CD4-positive, alpha-beta T cell treated with Interleukin-2 at 100 ng/mL for 4 hours (primary cell): ENCODE measurements at regions not wholly inside any gene's neighbourhood (a gene's known extent, or its start where the extent isn't known, plus 50 kb on each side); places are given as distances from the start of the nearest gene placed in this dataset.

Source experiments
- DNase-seq: peaks from one replicate; pipeline ENCODE4 v3.0.0-alpha.2; 2020; ENCODE audit warnings: low spot score

DNA sequence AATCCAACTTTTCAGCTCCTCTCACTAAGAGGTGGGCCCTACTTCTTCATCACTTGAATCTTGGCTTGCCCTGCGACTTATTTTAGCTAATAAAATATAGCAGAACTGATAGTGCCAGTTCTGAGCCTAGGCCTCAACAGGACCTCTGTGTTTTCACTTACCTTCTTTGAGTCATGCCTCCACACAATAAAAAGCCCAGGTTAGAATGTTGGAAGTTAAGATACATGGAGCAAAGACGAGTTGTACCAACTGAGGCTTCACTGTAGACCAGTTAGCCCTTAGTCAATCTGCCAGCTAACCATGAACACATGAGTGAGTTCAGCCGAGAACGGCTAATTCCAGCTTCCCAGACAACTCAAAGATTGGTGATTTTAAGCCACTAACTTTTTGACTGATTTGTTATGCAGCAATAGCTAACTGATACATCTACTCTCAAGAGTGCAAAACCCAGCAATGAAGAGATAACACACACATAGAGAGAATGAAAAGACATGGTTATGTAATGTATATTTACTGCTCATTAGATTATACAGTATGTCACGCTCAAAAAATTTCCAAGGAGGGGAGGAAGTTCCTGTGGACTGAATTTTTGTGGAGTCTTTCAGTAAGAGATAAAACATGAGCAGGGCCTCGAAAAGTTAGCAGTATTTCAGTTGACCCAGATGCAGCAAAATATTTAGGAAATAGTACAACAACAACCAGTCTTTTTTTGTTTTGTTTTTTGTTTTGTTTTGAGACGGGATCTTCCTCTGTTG is 181.1 kb downstream of the MYCN start:
- DNase-seq = no peak

DNA sequence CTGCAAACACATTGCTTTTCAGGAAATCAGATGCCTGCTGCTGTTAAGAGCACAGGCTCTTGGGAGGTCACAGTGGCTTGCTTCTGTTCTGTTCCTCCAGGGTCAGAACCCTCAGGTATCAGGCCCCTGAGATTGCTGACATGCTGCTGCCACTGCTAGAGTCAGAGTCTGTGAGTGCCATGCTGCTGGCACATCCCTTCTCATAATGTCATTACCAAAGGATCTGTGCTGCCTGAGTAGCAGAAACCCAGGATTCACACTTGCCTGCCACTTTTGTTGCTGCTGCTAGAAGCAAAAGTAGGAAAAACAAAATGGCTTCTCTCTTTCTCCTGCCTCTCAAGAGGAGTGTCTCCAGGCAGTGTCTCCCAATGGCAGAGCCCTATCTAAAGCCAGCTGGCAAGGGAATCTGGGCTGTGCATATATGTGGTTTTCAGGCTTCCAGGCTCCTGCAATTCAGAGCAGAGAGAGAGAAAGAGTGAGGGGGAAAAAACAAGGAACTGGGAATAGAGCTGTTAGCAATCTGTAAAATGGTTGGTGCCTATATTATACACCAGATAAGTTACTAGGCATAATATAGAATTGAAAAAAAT is 180.3 kb downstream of the MYCN start:
- DNase-seq = no peak

DNA sequence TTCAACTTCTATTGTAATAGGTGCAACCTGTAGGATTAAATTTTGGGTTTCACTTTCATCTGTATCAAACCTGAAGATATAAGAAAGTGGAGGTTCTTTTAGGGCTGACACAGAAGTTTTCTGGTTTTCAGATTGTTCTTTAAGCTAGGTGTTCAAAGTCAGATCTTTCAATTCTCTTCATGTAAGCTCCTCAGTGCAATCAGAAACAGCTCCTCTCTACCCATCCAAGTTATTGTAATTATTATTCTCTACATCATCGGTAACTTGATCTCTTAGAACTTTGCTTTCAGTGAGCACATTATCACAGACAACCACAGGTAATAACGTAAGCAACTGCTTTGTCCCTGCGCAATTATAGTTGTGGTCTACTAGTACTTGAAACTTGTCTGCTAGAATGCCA is 179.4 kb downstream of the MYCN start:
- DNase-seq = no peak

DNA sequence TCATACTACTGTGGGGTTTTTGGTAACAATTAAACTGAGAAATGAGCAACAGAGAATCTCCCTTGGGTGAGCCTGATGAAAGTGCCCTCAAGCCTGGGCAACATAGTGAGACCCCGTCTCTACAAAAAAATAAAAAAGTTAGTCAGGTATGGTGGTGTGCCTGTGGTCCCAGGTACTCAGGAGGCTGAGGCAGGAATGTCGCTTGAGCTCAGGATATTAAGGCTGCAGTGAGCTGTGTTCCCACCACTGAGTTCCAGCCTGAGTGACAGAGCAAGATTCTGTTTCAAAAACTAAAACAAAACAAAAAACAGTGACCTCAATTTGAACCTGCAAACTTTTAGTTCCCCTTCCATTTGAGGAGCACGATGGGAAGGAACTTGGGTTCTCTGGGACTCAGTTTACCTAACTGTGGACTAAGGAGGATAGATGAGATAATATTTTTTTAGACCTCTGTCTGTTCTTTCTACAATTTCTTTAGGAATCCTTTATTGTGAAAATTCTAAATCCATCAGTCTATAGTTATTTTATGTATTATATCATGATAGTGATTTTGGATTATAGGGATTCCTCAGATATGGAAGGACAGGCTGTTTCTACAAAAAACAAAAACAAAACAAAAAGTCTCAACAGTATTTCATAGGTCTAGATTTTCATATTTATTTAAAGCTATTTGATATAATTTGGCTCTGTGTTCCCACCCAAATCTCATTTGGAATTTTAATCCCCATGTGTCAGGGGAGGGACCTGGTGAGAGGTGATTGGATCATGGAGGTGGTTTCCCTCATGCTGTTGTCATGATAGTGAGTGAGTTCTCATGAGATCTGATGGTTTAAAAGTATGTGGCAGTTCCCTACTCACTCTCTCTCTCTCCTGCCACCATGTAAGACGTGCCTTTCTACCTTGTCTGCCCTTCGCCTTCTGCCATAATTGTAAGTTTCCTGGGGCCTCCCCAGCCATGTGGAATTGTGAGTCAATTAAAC is 178.6 kb downstream of the MYCN start:
- DNase-seq = no peak

DNA sequence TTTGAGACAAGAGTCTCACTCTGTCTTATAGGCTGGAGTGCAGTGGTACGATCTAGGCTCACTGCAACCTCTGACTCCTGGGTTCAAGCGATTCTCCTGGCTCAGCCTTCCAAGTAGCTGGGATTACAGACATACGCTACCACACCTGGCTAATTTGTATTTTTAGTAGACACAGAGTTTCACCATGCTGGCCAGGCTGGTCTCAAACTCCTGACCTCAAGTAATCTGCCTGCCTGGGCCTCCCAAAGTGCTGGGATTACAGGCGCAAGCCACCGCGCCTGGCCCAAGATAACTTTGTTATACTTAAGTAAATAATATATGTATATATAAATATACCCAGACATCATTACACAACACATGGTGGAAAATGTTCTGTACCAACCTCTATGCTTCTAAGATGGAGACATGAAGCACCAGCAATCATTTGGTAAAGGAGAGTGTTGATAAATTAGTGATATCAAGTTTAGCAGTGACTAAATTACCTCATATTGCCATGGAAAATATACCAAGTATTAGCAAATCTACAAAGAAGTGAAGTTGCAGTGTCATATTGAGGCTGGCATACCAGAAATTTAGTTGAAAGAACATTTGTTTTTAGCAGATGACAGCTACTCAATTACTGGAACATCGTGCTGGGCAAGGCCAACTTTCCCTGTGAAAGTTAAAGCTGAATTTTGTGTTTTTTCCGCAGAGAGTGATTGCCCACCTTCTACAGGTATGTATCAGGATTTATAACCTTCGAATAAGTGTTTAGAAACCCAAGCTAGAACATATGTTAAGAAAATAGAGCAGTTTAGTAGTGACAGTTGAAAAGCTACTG is 177.7 kb downstream of the MYCN start:
- DNase-seq = no peak

DNA sequence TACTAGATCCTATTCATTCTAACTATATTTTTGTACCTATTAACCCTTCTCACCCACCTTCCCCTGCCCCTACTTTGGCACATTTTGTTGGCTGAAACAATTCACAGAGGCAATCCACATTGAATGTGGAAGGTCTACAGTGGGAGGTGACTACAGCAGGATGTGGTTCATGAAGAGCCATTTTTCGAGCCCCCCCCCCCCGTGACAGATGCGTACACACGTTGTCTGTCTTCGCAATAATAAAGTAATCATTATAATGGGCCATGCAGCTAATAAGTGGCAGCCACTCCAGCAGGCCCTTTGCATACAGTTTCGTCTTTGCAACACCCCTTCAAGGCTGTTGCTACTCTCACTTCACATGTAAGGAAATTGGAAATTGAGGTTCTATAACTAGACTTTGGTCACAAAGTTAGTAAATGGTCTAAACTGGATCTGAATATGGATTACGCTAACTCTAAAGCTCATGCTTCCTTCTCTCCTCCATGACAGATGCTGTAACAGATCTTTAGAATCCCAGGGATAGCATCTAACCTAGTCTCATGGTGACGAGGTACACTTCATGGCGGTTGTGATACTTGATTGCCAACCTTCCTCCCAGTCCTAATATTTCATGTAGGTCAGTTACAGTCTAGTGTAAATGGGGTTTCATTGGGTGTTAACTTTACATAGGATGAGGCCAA is 176.8 kb downstream of the MYCN start:
- DNase-seq = no peak

DNA sequence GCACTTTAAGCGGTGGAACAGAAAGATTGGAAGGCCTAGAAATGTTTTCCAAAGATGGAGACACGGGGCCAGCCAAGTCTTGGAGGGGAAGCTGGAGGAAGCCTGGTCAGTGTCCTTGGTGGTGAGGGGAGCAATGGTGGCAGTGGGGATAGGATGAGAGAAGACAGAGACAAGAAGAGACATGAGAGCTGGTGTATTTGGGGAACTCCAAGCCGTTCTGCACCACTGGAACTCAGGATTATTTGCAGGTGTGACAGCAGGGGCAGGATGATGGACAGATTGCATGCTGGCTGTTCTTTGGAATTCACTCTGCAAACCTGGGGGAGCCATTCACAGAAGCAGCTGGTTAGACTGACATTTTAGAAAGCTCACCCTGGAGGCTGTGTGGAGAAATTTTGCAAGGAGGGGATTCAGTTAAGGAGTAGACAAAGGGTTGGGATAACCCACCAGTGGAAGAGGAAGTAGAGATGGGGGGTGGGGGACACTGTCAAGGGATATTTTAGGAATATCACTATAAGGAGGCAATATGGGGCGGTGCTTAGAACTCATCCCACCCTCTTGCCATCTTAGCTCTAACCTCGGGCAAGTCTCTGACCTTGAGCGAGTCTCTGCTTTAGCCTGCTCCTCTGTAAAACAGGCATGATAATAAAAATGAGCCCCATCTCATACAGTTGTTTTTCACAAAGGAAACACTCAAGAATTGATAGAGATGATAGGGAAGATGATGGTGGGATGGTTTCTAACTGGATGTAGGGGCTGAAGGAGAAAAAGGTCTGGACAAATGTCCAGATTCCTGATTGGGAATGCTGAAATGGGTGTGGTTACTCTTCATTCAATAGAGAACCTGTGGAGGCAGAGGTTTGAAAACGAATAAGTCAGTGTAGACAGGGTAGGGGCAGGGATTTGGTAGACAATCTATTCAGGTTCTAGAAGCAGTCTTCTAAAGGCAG is 175.8 kb downstream of the MYCN start:
- no peak for DNase-seq

DNA sequence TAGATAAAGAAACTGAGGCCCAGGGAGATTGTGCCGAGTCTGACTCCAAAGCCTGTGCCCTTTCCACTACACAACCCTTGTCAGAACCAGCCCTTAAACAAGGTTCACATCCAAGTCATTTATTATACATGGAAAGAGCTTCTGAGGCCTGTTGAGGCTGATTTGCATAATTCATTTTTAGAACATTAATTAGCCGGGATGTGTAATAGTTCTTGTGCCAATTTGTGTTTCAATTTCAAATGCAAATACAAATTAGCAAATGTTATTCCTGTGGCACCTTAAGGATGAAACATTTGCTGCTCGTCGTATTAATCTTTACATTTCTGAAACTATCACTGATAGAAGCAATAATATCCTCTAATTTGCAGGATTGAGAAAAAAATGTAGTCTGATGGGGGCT is 174.9 kb downstream of the MYCN start:
- no peak for DNase-seq

DNA sequence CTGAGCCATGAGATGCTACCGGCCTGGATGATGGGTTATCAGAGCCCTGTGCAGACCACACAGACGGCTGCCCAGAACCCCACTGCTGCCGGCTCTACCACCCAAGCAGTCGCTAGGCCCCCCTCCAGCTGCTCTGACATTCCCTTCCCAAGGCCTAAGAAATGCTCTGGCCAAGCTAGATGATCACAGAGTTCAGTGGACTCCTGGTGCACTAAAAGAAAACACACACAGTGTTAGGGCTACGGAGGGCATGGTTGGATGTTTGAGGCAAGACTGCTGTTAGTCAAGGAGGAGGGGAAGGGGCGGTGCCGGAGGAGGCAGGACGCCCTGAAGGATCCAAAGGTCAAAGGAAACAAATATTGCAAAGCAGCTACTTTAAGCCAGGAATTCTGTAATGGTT is 174.5 kb downstream of the MYCN start:
- no peak for DNase-seq

DNA sequence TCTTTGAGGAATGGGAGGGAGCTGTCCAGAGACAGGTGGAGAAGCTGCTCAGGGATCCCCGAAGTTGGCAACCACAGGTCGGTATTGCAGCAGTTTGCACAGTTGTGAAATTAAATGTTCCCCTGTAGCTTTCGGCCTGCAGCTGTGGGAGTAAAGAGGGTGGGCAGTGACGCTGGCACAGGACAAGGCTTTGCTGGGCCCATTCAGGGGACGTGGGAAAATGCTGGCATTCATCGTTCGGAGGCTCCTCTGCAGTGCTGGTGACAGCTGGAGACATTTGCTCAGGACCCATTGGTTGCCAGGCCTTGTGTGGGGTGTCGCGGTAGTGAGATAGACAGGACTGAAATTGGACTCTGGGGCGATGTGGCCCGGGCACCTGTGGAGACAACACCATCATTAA is 173.7 kb downstream of the MYCN start:
- DNase-seq = no peak

DNA sequence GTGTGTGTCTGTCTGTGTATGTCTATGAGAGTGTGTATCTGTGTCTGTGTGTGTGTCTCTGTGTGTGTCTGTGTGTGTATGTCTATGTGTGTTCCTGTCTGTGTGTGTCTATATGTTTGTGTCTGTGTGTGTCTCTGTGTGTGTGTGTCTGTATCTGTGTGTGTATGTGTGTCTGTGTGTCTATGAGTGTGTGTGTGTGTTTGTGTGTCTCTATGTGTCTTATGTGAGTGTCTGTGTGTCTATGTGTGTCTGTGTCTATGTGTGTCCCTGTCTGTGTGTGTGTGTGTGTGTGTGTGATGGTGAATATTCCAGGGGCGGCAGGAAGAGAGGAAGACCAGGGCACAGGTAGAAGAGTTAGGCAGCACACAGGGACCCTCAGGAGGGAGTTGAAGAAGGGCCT is 173.2 kb downstream of the MYCN start:
- no peak for DNase-seq

DNA sequence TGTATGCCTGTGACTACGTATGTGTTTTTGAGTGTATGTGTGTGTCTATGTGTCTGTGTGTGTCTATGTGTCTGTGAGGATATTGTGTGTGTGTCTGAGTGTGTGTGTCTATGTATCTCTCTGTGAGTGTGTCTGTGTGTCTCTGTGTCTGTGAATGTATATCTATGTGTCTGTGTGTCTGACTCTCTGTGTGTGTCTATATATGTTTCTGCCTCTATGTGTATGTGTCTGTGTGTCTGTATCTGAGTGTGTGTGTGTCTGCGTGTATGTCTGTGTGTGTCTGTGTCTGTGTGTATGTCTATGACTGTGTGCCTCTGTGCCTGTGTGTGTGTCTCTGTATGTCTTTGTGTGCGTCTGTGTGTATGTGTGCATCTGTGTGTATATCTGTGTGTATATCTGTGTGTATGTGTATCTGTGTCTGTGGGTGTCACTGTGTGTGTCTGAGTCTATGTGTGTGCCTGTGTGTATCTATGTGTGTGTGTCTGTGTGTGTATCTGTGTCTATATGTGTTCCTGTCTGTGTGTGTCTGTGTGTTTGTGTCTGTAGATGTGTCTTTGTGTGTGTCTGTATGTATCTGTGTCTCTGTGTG is 172.7 kb downstream of the MYCN start:
- DNase-seq = no peak

DNA sequence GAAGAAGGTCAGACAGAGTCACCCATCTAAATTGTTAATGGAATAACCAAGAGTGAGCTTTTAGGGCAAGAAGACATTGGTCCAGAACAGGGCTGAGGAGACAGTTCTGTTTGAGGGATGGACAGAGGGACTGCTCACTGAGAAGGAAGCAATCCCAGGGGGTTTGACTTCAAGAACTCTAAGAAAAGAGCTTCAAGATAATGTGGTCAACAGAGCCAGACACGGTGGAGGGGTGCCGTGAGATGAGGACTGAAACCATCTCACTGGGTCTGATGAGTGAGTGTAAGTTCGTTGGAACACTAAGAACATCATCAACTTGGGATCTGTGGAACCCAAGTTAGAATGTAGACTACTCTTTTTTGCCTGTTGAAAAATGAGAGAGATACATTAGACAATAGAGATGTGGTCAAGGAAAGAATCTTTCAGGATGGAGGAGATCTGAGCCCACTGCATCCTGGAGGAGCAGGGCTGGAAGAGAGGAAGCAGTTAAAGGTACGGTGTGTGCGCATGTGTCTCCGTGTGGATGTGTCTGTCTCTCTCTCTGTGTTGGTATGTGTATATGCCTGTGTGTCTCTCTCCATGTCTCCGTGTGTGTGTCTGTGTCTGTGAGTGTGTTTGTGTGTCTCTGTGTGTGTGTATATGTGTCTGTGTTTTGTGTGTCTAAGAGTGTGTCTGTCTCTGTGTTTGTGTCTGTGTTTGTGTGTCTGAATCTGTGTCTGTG is 172.1 kb downstream of the MYCN start:
- DNase-seq = no peak

DNA sequence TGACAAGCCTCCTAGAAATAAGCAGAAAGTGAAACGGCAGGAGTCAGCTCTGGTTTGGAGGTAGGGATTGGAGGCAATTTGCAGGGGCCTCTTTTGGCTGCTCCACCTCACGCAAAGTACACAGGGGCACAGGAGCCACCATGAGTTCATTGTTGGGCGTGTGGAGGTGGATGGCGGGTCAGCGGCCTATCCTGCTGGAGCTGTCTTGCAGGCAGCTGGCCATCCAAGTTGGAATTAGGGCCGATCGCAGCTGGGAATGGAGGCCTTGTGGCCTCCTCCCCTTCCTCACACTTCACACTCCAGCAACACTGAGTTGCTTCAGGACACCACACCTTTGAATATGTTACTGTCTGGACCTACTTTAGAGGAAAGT is 171.5 kb downstream of the MYCN start:
- DNase-seq = no peak

DNA sequence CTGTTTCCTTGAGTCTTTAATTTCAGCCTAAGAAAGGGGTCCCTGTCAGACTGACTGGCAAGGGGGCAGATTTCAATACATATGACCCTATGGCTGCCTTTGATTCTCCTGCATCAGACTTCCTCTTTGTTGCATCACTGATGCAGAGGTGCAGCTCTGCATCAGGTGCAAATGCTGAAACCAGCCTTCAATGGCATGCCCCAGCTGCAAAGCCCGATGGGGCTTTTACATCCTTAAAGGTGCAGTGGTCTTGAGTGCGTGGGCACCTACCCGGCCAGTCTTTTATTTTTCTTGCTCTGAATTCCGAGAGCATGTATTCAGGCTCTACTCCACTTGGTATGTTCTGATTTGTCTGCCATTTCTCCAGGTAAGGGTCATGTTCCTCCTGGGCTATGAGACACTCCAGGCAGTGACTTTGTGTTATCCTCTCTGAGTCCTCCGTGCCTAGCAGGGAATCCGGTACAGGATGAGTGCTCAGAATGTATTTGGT is 169.5 kb downstream of the MYCN start:
- DNase-seq = no peak

DNA sequence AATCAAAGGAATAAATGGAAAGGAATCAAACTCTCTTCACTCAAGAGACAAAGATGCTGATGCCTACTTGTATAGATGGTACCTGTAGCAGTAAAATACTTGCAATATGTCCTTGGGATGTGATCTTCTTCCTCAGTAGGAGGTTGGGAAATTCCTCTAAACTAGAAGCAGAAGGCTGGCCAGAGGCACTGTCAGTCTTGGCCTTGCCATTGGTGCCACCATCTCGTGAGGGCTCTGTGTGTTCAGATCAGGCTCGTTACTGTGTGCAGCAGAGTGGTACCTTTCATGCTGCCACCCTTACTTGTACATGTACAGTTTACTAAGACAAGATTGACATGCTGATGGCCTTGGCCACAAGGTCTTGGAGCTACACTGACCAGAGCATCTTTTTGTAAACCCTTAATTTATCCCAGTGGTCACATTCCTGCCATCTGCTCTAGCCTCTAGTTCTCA is 169.0 kb downstream of the MYCN start:
- no peak for DNase-seq

DNA sequence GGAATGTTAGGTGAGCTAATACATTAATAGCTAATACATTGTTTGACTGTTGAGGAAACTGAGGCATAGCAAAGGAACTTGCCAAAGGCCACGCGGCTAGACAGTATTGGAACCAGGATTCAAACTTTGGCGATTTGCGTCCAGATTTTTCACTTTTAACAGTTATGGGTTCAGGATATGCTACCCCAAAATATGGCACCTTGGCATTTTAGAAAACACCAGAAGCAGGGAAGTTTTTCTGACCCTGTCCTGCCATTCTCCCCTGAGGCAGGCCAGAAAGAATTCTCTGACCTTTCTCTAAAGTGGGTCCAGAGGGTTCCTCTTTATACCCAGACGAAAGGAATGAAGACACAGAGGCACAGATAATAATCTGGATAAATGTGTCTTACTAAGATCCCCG is 166.9 kb downstream of the MYCN start:
- DNase-seq = no peak

DNA sequence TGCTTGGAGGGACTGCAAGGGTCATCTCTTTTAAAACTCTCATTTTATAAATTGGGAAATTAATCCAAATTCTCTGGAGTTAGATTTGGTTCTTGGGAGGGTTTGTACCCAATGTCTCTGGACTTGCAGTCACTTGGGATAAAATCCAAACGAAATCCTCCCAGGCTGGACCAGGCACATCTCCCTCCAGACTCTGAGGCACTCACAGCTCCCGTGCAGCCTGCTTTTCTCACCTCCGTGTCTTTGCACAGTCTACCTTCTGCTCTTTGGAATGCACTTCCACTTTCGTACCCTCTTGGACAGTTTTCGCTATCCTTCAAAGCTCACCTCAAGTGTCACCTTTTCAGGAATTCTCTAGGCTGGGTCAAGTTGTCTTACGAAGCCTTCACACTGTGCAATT is 166.3 kb downstream of the MYCN start:
- DNase-seq = no peak

DNA sequence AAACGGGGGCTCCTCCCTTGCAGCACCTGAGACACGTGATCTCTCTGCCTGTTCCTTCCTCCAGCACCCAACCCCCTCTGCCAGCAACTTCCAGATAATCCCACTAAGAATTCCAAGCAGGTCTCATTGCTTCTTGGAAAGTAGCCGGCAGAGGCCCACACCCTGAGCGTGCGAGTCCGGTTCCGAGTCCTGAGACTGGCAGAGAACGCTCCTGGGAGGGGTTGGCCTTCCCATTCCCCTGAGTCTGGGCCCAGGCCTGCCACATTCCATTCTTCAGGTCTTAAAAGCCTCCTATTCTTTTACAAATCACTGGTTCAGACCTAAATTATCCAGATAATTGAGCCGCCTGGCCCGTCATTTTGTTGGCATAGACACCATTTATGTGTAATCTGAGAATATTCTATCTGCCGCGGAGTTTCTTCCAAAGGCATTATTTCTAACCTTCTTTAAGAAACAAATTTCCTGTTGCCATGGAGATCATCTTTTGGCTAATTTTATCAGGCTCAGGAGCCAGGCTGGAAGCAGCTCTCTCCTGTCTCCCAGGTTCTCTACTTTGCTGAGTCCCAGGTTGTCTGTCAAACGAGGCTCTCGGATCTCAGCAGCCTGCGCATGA is 165.4 kb downstream of the MYCN start:
- no peak for DNase-seq
